SJSA1 (cell line): ENCODE measurements at regions not wholly inside any gene's neighbourhood (a gene's known extent, or its start where the extent isn't known, plus 50 kb on each side); places are given as distances from the start of the nearest gene placed in this dataset.

Source experiments
- DNase-seq, 2 experiments: peaks; one replicate each; pipeline ENCODE4 v3.0.0-alpha.2; 2015 to 2020; ENCODE audit warnings: low spot score in 2 of 2, low read depth in 1 of 2
- H3K27ac ChIP-seq: fragments of 250-450 bp; sonication (Bioruptor Pico); 2 replicates; pipeline ENCODE4 v1.5.1; 2020; ENCODE audit warnings: mild to moderate bottlenecking, moderate library complexity
- H3K27me3 ChIP-seq: fragments of 250-450 bp; sonication (Bioruptor Pico); replicated peaks from 2 replicates; pipeline ENCODE4 v1.5.1; 2020; ENCODE audit warnings: mild to moderate bottlenecking, moderate library complexity
- H3K36me3 ChIP-seq: fragments of 250-450 bp; sonication (Bioruptor Pico); 2 replicates; pipeline ENCODE4 v1.5.1; 2020; ENCODE audit warnings: mild to moderate bottlenecking
- H3K4me1 ChIP-seq: fragments of 250-450 bp; sonication (Bioruptor Pico); replicated peaks from 2 replicates; pipeline ENCODE4 v1.6.1; 2021; ENCODE audit warnings: mild to moderate bottlenecking
- H3K4me3 ChIP-seq: fragments of 250-450 bp; sonication (Bioruptor Pico); 2 replicates; pipeline ENCODE4 v1.5.1; 2020; ENCODE audit warnings: mild to moderate bottlenecking
- H3K9me3 ChIP-seq: fragments of 250-450 bp; sonication (Bioruptor Pico); replicated peaks from 2 replicates; pipeline ENCODE4 v1.5.1; 2020; ENCODE audit warnings: mild to moderate bottlenecking

GRCh38 chr2:34492561-34493455, 893.7 kb upstream of the FAM98A start:
- Histone ChIP-seq H3K9me3 (no peaks in the 10 kb centered on the region; the same call in 1 of the 2 replicates), H3K27ac (no peak overlapping the region), H3K36me3 (no peaks in the 10 kb centered on the region), H3K27me3 (no peaks in the 10 kb centered on the region), H3K4me1 (no peaks in the 10 kb centered on the region), H3K4me3 (no peak overlapping the region)
- no peak for DNase-seq

- Histone ChIP-seq H3K36me3 (no peaks in the 10 kb centered on the region), H3K27ac (no peak overlapping the region), H3K4me1 (no peaks in the 10 kb centered on the region), H3K27me3 (no peaks in the 10 kb centered on the region), H3K4me3 (no peak overlapping the region), H3K9me3 (no peaks in the 10 kb centered on the region)
- no peak for DNase-seq
These were observed 887.9 kb upstream of the FAM98A start for GRCh38 chr2:34486965-34487364.

GRCh38 chr2:34481542-34481941, 882.4 kb upstream of the FAM98A start:
- Histone ChIP-seq H3K4me3 (no peak overlapping the region), H3K4me1 (no peaks in the 10 kb centered on the region), H3K27ac (no peak overlapping the region), H3K36me3 (no peaks in the 10 kb centered on the region), H3K27me3 (no peaks in the 10 kb centered on the region), H3K9me3 (0 out of 2 replicates have a peak, but pooled peaks cover 3% of the 10 kb centered on the region)
- DNase-seq = no peak

GRCh38 chr2:34480366-34480765, 881.3 kb upstream of the FAM98A start:
- no peak overlapping the region for H3K4me3 ChIP-seq
- H3K36me3 ChIP-seq = no peaks in the 10 kb centered on the region
- H3K4me1 ChIP-seq = no peaks in the 10 kb centered on the region
- no peaks in the 10 kb centered on the region for H3K27me3 ChIP-seq
- no peak for DNase-seq
- 0 out of 2 replicates have a peak, but pooled peaks cover 3% of the 10 kb centered on the region for H3K9me3 ChIP-seq
- H3K27ac ChIP-seq = no peak overlapping the region

- Histone ChIP-seq H3K27me3 (no peaks in the 10 kb centered on the region), H3K9me3 (0 out of 2 replicates have a peak, but pooled peaks cover 3% of the 10 kb centered on the region), H3K4me1 (no peaks in the 10 kb centered on the region), H3K36me3 (no peaks in the 10 kb centered on the region), H3K4me3 (no peak overlapping the region), H3K27ac (no peak overlapping the region)
- no peak for DNase-seq
These were observed 876.1 kb upstream of the FAM98A start for GRCh38 chr2:34475156-34475555.

- H3K36me3 ChIP-seq = no peaks in the 10 kb centered on the region
- no peak for DNase-seq
- no peak overlapping the region for H3K4me3 ChIP-seq
- no peak overlapping the region for H3K27ac ChIP-seq
- H3K27me3 ChIP-seq = no peaks in the 10 kb centered on the region
- 0 out of 2 replicates have a peak, but pooled peaks cover 3% of the 10 kb centered on the region for H3K9me3 ChIP-seq
- no peaks in the 10 kb centered on the region for H3K4me1 ChIP-seq
These were observed 875.5 kb upstream of the FAM98A start for GRCh38 chr2:34474646-34475045.

GRCh38 chr2:34447097-34447496, 848.0 kb upstream of the FAM98A start:
- H3K4me3 ChIP-seq = no peak overlapping the region
- no peak overlapping the region for H3K27ac ChIP-seq
- DNase-seq = no peak
- no peaks in the 10 kb centered on the region for H3K27me3 ChIP-seq
- H3K36me3 ChIP-seq = no peaks in the 10 kb centered on the region
- H3K9me3 ChIP-seq = no peaks in the 10 kb centered on the region; the same call in 1 of the 2 replicates
- no peaks in the 10 kb centered on the region for H3K4me1 ChIP-seq

- Histone ChIP-seq H3K4me1 (no peaks in the 10 kb centered on the region), H3K4me3 (no peak overlapping the region), H3K27ac (no peak overlapping the region), H3K36me3 (no peaks in the 10 kb centered on the region), H3K9me3 (peaks cover 7% of the 10 kb centered on the region), H3K27me3 (no peaks in the 10 kb centered on the region)
- no peak for DNase-seq
These were observed 824.2 kb upstream of the FAM98A start for GRCh38 chr2:34423301-34423700.

- Histone ChIP-seq H3K9me3 (peaks cover 7% of the 10 kb centered on the region; the same call in 1 of the 2 replicates), H3K4me3 (no peak overlapping the region), H3K36me3 (no peaks in the 10 kb centered on the region), H3K27ac (no peak overlapping the region), H3K4me1 (no peaks in the 10 kb centered on the region), H3K27me3 (no peaks in the 10 kb centered on the region)
- DNase-seq = no peak
These were observed 820.8 kb upstream of the FAM98A start for GRCh38 chr2:34419856-34420255.

GRCh38 chr2:34416856-34417255, 817.8 kb upstream of the FAM98A start:
- Histone ChIP-seq H3K27ac (no peak overlapping the region), H3K4me3 (no peak overlapping the region), H3K9me3 (peaks cover 4% of the 10 kb centered on the region; the same call in 1 of the 2 replicates), H3K27me3 (no peaks in the 10 kb centered on the region), H3K4me1 (no peaks in the 10 kb centered on the region), H3K36me3 (no peaks in the 10 kb centered on the region)
- DNase-seq = no peak

GRCh38 chr2:34414856-34415255, 815.8 kb upstream of the FAM98A start:
- no peak overlapping the region for H3K27ac ChIP-seq

GRCh38 chr2:34408100-34408499, 809.0 kb upstream of the FAM98A start:
- no peaks in the 10 kb centered on the region for H3K27me3 ChIP-seq
- H3K27ac ChIP-seq = no peak overlapping the region
- H3K4me3 ChIP-seq = no peak overlapping the region
- H3K9me3 ChIP-seq = peaks cover 5% of the 10 kb centered on the region; the same call in 1 of the 2 replicates
- no peaks in the 10 kb centered on the region for H3K36me3 ChIP-seq
- DNase-seq = no peak
- no peaks in the 10 kb centered on the region for H3K4me1 ChIP-seq

More at GRCh38 chr2:34414856-34415255, 815.8 kb upstream of the FAM98A start:
- H3K27me3 ChIP-seq = no peaks in the 10 kb centered on the region
- H3K36me3 ChIP-seq = no peaks in the 10 kb centered on the region
- H3K4me1 ChIP-seq = no peaks in the 10 kb centered on the region
- H3K9me3 ChIP-seq = 0 out of 2 replicates have a peak, but pooled peaks cover 3% of the 10 kb centered on the region
- no peak for DNase-seq
- no peak overlapping the region for H3K4me3 ChIP-seq

GRCh38 chr2:34403512-34403911, 804.4 kb upstream of the FAM98A start:
- no peak for DNase-seq
- Histone ChIP-seq H3K4me3 (no peak overlapping the region), H3K36me3 (no peaks in the 10 kb centered on the region), H3K27me3 (no peaks in the 10 kb centered on the region), H3K27ac (no peak overlapping the region), H3K9me3 (peaks cover 11% of the 10 kb centered on the region; the same call in 1 of the 2 replicates), H3K4me1 (no peaks in the 10 kb centered on the region)

- no peak overlapping the region for H3K4me3 ChIP-seq
- H3K4me1 ChIP-seq = no peaks in the 10 kb centered on the region
- H3K27me3 ChIP-seq = no peaks in the 10 kb centered on the region
- no peaks in the 10 kb centered on the region for H3K36me3 ChIP-seq
- no peak for DNase-seq
- no peak overlapping the region for H3K27ac ChIP-seq
- H3K9me3 ChIP-seq = peaks cover 8% of the 10 kb centered on the region; the same call in 1 of the 2 replicates
These were observed 803.3 kb upstream of the FAM98A start for GRCh38 chr2:34402376-34402775.
